IPS-15b (cell line): ENCODE measurements at regions not wholly inside any gene's neighbourhood (a gene's known extent, or its start where the extent isn't known, plus 50 kb on each side); places are given as distances from the start of the nearest gene placed in this dataset.
A peak's percentile ranks its signal among the peaks of the same experiment; 100 is the strongest.

ENCODE experiments used
- H3K27me3 ChIP-seq: one replicate; pipeline ENCODE4 v1.6.1; 2013; ENCODE audit warnings: low read length; ENCODE audit not compliant: control insufficient read depth, insufficient read depth
- H3K36me3 ChIP-seq: one replicate; pipeline ENCODE4 v1.6.1; 2013; ENCODE audit warnings: low read length; ENCODE audit not compliant: control insufficient read depth, insufficient read depth
- H3K4me1 ChIP-seq: one replicate; pipeline ENCODE4 v1.6.1; 2013; ENCODE audit warnings: mild to moderate bottlenecking, low read length; ENCODE audit not compliant: control insufficient read depth, insufficient read depth
- H3K4me3 ChIP-seq: one replicate; pipeline ENCODE4 v1.5.1; 2013; ENCODE audit warnings: low read depth, low read length
- H3K9ac ChIP-seq: one replicate; pipeline ENCODE4 v1.6.1; 2013; ENCODE audit warnings: low read depth, mild to moderate bottlenecking, low read length
- H3K9me3 ChIP-seq: one replicate; pipeline ENCODE4 v1.6.1; 2013; ENCODE audit warnings: mild to moderate bottlenecking, low read length; ENCODE audit not compliant: control insufficient read depth, insufficient read depth

GRCh38 chr15:26091184-26091583 lies 228.1 kb upstream of the ATP10A start:
- Histone ChIP-seq H3K4me1 (peaks cover 2% of the 10 kb centered on the region), H3K9me3 (no peaks in the 10 kb centered on the region), H3K9ac (no peak overlapping the region), H3K27me3 (no peaks in the 10 kb centered on the region), H3K4me3 (no peak overlapping the region), H3K36me3 (no peaks in the 10 kb centered on the region)

GRCh38 chr15:26087881-26088280 lies 224.8 kb upstream of the ATP10A start:
- Histone ChIP-seq H3K4me3 (no peak overlapping the region), H3K4me1 (peaks cover 10% of the 10 kb centered on the region), H3K27me3 (no peaks in the 10 kb centered on the region), H3K9me3 (no peaks in the 10 kb centered on the region), H3K9ac (no peak overlapping the region), H3K36me3 (no peaks in the 10 kb centered on the region)

- Histone ChIP-seq H3K9me3 (no peaks in the 10 kb centered on the region), H3K4me3 (no peak overlapping the region), H3K4me1 (peaks cover 10% of the 10 kb centered on the region), H3K9ac (no peak overlapping the region), H3K27me3 (no peaks in the 10 kb centered on the region), H3K36me3 (no peaks in the 10 kb centered on the region)
Observed at GRCh38 chr15:26087395-26087794, 224.3 kb upstream of the ATP10A start.

- Histone ChIP-seq H3K36me3 (no peaks in the 10 kb centered on the region), H3K9ac (no peak overlapping the region), H3K9me3 (no peaks in the 10 kb centered on the region), H3K4me3 (no peak overlapping the region), H3K27me3 (no peaks in the 10 kb centered on the region), H3K4me1 (peaks cover 10% of the 10 kb centered on the region)
Observed at GRCh38 chr15:26084771-26085170, 221.6 kb upstream of the ATP10A start.

GRCh38 chr15:26083896-26084295 lies 220.8 kb upstream of the ATP10A start:
- H3K4me3 ChIP-seq: no peak overlapping the region
- no peaks in the 10 kb centered on the region for H3K9me3 ChIP-seq

GRCh38 chr15:26083457-26083856 lies 220.3 kb upstream of the ATP10A start:
- no peak overlapping the region for H3K9ac ChIP-seq
- peaks cover 10% of the 10 kb centered on the region for H3K4me1 ChIP-seq
- no peaks in the 10 kb centered on the region for H3K36me3 ChIP-seq
- H3K27me3 ChIP-seq: no peaks in the 10 kb centered on the region
- no peaks in the 10 kb centered on the region for H3K9me3 ChIP-seq
- no peak overlapping the region for H3K4me3 ChIP-seq

More at GRCh38 chr15:26083896-26084295, 220.8 kb upstream of the ATP10A start:
- Histone ChIP-seq H3K4me1 (peaks cover 10% of the 10 kb centered on the region), H3K27me3 (no peaks in the 10 kb centered on the region), H3K36me3 (no peaks in the 10 kb centered on the region), H3K9ac (no peak overlapping the region)

GRCh38 chr15:26082221-26083109 lies 219.3 kb upstream of the ATP10A start:
- Histone ChIP-seq H3K4me1 (peaks cover 10% of the 10 kb centered on the region), H3K4me3 (peak overlapping the region; percentile 63), H3K9ac (peak overlapping the region; percentile 41), H3K36me3 (no peaks in the 10 kb centered on the region), H3K27me3 (no peaks in the 10 kb centered on the region), H3K9me3 (no peaks in the 10 kb centered on the region)

GRCh38 chr15:26081758-26082220 lies 218.7 kb upstream of the ATP10A start:
- Histone ChIP-seq H3K27me3 (no peaks in the 10 kb centered on the region), H3K4me1 (peaks cover 10% of the 10 kb centered on the region), H3K9me3 (no peaks in the 10 kb centered on the region), H3K9ac (no peak overlapping the region), H3K4me3 (peak overlapping the region; percentile 63), H3K36me3 (no peaks in the 10 kb centered on the region)

GRCh38 chr15:26075770-26076169 lies 212.6 kb upstream of the ATP10A start:
- Histone ChIP-seq H3K27me3 (no peaks in the 10 kb centered on the region), H3K4me3 (no peak overlapping the region), H3K9me3 (no peaks in the 10 kb centered on the region), H3K36me3 (no peaks in the 10 kb centered on the region), H3K4me1 (no peaks in the 10 kb centered on the region), H3K9ac (no peak overlapping the region)

GRCh38 chr15:26073430-26074333 lies 210.6 kb upstream of the ATP10A start:
- no peak overlapping the region for H3K9ac ChIP-seq
- no peaks in the 10 kb centered on the region for H3K27me3 ChIP-seq
- H3K9me3 ChIP-seq: no peaks in the 10 kb centered on the region
- no peak overlapping the region for H3K4me3 ChIP-seq
- H3K36me3 ChIP-seq: no peaks in the 10 kb centered on the region
- H3K4me1 ChIP-seq: no peaks in the 10 kb centered on the region

GRCh38 chr15:26070095-26070532 lies 207.0 kb upstream of the ATP10A start:
- Histone ChIP-seq H3K4me1 (no peaks in the 10 kb centered on the region), H3K27me3 (no peaks in the 10 kb centered on the region), H3K9ac (no peak overlapping the region), H3K9me3 (no peaks in the 10 kb centered on the region), H3K4me3 (no peak overlapping the region), H3K36me3 (no peaks in the 10 kb centered on the region)
